SHP77 (cell line): ENCODE measurements at regions not wholly inside any gene's neighbourhood (a gene's known extent, or its start where the extent isn't known, plus 50 kb on each side); places are given as distances from the start of the nearest gene placed in this dataset.
"Not testable (repeated sequence)": the region's sequence is repeated elsewhere in the genome, so short reads cannot be mapped to it uniquely, and the experiment has no call there.

Experiments used
- DNase-seq, 2 experiments: peaks; one replicate each; lab custom pipeline; 2025; lab: John Stamatoyannopoulos, UW

DNA sequence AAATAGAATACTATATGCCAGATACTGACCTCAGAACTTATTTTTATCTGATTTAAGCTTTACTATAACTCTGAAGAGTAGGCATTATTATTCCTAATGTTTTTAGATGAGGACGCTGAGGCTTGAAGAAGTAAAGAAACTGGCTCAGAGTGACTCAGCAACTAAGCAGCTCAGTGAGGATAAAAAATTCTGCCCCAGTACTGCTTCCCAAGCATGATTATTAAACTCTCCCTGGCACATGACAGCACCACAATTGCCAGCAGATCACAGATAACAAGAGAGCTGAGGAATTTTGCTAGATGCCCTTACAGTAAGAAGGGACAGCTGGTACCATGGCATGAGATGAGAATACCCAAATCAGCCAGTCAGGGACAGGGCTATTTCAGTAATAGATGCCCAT, 219.4 kb downstream of the NKX6-1 start:
- no peak for DNase-seq

- no peak for DNase-seq
Measured at GRCh38 chr4:84277923-84278322, 221.2 kb downstream of the NKX6-1 start.

GRCh38 chr4:84276752-84277151, 222.3 kb downstream of the NKX6-1 start:
- no peak for DNase-seq

DNA sequence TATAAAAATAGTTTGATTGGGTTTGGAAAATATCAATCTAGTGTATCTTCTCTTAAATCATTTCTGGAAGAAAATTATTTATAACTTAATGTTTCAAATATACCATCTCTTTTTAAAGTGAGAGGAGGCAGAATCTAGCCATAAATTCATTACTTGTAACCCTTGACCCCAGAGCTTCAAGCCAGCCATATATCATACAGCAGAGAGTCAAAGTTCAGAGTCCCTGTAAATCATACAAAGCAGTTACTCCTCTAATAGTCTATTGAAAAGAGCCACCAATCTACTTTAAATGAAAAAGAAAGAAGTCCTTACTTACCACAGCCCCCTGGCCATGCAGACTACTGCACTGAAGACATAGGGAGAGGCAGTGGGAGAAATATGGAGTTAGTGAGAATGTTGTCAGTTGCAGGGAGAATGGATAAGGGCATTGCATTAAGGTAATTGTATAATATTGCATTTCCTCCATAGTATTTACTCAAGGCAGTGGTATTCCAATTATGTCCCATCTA, 229.5 kb downstream of the NKX6-1 start:
- no peak for DNase-seq

DNA sequence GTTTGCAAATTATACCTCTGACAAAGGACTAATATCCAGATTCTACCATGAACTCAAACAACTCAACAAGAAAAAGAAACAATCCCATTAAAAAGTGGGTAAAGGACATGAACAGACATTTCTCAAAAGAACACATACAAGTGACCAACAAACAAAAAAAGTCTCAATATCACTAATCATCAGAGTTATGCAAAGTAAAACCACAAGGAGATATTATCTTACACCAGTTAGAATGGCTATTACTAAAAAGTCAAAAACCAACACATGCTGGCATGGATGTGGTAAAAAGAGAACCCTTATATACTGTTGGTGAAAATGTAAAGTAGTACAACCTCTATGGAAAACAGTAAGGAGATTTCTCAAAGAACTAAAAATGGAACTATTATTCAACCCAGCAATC, 234.4 kb downstream of the NKX6-1 start:
- no peak for DNase-seq

DNA sequence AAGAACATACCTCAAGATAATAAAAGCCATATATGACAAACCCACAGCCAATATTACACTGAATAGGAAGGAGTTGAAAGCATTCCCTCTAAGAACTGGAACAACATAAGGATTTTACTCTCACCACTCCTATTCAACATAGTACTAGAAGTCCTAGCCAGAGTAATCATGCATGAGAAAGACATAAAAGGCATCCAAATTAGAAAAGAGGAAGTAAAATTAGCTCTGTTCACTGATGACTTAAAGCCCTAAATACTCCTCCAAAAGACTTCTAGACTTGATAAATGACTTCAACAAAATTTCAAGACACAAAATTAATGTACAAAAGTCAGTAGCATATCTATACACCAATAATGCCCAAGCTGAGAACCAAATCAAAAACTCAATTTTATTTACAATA, 235.7 kb downstream of the NKX6-1 start:
- DNase-seq, result no peak

GRCh38 chr4:84260495-84260894, 238.6 kb downstream of the NKX6-1 start:
- no peak for DNase-seq

GRCh38 chr4:84258905-84259830, 239.9 kb downstream of the NKX6-1 start:
- DNase-seq, result peak; percentile 7 to 28

- DNase-seq, result no peak
Measured at GRCh38 chr4:84254537-84254936, 244.6 kb downstream of the NKX6-1 start.

DNA sequence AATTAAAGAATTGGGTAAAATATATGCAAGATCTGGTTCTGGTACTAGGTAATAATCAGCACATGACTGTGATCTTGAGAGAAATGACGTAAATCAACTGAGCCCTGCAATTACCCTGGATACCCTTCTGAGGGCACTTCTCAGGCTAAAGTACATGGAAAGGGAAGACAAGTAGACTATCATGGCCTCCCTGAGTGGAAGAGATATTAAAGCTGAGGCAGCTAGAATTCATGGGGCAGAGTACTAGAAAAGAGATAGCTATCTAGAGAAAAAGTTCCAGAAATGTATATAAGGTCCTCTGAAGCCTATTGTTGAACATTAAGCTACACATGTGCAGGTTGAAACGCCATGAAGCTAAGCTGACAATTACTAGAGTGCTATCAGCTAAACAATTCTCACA, 249.6 kb downstream of the NKX6-1 start:
- no peak for DNase-seq

GRCh38 chr4:84245042-84245441, 254.1 kb downstream of the NKX6-1 start:
- not testable (repeated sequence) for DNase-seq

- DNase-seq, result not testable (repeated sequence)
Measured at GRCh38 chr4:84244346-84244801, 254.7 kb downstream of the NKX6-1 start.

DNA sequence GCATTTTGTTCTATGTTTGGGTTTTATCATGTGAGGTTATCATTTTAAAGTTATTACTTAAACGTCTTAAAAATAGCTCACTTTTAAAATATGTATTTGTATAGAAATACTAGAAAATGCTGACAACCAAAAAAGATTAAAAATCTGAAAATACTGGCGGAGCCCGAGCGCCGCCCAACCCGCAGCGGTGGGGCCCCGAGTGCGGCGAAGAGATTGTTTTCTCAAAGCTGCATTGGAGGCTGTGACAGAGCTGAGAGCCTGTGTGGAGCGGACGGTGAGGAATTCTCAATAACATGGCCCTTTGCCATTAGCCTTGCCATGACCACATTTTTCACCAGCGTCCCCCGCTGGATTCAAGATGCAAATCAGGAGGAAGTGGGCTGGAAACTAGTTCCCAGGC, 255.4 kb downstream of the NKX6-1 start:
- DNase-seq, result no peak

- no peak for DNase-seq
Measured at GRCh38 chr4:84239278-84239845, 259.7 kb downstream of the NKX6-1 start.

GRCh38 chr4:84238247-84239090, 260.6 kb downstream of the NKX6-1 start:
- no peak for DNase-seq

DNA sequence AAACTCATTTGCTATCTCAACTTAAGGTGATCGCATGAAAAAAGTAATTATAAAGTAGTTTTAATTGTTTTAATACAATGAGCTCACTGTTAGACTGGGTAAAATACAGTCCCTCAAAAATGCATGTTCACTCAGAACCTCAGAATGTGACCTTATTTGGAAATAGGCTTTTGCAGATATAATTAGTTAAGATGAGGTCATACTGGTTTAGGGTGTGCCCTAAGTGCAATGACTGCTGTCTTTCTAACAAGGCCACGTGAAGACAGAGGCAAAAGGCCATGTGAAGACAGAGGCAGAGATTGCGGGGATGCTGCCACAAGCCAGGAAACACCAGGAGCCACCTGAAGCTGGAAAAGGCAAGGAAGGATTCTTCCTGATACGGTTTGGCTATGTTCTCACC, 262.1 kb downstream of the NKX6-1 start:
- no peak for DNase-seq

- DNase-seq, result no peak
Measured at GRCh38 chr4:84235126-84235944, 263.8 kb downstream of the NKX6-1 start.

GRCh38 chr4:84232309-84233095, 266.6 kb downstream of the NKX6-1 start:
- DNase-seq, result no peak

- DNase-seq, result no peak
Measured at GRCh38 chr4:84231539-84232055, 267.5 kb downstream of the NKX6-1 start.

- no peak for DNase-seq
Measured at GRCh38 chr4:84224522-84224921, 274.6 kb downstream of the NKX6-1 start.
